Embryonic facial prominence (tissue), 1 donor: ENCODE measurements at regions not wholly inside any gene's neighbourhood (a gene's known extent, or its start where the extent isn't known, plus 50 kb on each side); places are given as distances from the start of the nearest gene placed in this dataset.
"Not testable (repeated sequence)": the region's sequence is repeated elsewhere in the genome, so short reads cannot be mapped to it uniquely, and the experiment has no call there.

Source experiments
- DNase-seq: peaks from one replicate; pipeline ENCODE4 v3.0.0-alpha.2; 2016; ENCODE audit errors: extremely low spot score

- DNase-seq: no peak
Measured at GRCh38 chr10:108362296-108362695, 1197.8 kb upstream of the SORCS1 start.

DNA sequence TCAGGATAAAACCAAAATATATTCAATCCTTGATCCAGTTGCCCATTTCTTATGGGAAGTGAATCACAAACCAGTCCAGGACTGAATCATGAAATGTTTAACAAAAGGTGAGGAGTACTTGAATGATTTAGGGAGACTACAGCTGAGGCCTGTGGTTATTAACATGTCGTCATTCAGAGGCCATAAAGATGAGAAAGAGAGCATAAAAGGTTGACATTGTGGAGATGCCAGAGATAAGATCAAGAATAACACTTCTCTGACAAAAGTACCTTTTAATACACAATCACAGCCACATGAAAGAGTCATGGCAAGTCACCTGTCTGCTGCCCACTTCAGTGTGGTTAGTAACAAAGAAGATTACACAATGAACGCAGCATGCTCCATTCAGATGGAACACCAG is 1195.7 kb upstream of the SORCS1 start:
- no peak for DNase-seq

DNA sequence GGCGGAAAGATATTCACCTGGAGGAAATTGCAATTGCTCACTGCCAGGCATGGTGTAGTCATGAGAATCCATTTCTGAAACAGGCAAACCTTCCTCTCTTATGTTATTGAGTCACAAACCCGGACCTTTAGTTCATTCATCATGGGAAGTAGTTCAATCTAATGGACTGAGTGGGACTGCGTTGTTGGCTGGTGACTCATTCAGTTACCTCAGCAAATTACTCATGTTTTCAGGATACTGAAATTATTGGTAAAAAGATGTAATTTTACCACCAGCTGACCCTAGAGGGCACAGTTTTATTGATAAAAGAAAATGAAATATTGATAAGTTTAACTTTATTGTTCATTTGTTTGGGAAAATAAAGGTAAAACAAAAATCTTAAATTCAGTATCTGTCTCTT is 1194.4 kb upstream of the SORCS1 start:
- DNase-seq: no peak

GRCh38 chr10:108352771-108353170 is 1188.3 kb upstream of the SORCS1 start:
- DNase-seq: no peak

- no peak for DNase-seq
Measured at GRCh38 chr10:108348215-108348614, 1183.7 kb upstream of the SORCS1 start.

- no peak for DNase-seq
Measured at GRCh38 chr10:108346066-108346465, 1181.6 kb upstream of the SORCS1 start.

DNA sequence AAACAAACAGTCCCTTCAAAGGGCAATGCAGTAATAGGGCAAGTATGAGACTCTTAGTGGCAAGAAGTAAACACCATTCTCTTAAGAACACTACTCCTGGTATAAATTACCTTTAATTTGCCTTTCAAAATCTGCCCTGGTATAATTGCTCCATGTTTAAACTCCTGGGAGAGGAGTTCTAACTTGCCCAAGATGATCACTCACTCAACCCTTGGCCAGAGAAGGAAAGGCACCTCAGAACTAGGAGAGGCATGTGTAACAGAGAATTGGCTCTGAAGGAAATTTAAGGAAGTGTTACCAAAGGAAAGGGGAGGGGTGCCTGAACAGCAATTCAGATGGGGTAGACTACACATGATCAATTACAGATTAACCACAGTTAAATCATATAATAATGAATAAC is 1173.6 kb upstream of the SORCS1 start:
- no peak for DNase-seq

- DNase-seq: no peak
Measured at GRCh38 chr10:108336836-108337235, 1172.3 kb upstream of the SORCS1 start.

- no peak for DNase-seq
Measured at GRCh38 chr10:108327706-108328105, 1163.2 kb upstream of the SORCS1 start.

GRCh38 chr10:108323274-108323798 is 1158.8 kb upstream of the SORCS1 start:
- no peak for DNase-seq

DNA sequence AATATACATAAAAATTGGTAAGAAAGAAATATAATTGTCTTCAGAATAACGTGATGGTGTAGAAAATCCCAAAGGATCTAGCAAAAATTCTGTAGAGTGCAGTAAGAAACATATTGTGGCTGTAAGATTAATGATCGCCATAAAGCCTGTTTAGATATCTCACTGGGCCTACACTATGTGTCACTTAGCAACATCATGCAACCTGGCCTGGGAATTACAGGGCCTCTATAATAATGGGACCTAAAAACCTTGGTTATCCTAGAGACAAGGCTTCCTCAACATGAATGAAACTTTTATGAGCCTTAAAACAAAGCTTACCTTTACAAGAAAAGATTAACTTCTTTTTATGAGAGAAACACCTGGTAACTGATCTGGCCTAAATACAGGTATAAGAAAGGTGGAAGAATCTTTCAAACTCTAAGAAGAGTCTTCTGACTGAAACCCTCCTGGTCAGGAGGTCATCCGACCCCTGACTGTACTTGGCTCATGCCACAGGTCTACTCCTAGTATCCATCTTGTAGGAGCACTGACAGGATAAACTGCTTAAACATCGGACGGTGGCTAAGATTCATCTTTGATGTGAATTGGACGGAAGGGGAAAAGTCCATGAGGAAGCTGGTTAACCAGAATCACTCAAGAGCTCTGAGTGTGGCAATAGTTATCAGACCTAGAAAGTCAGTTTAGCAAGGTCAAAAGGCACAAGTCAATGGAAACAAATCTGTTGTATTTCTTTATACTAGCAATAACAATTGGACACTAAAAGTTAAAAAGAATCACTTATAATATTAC is 1155.1 kb upstream of the SORCS1 start:
- DNase-seq: no peak

DNA sequence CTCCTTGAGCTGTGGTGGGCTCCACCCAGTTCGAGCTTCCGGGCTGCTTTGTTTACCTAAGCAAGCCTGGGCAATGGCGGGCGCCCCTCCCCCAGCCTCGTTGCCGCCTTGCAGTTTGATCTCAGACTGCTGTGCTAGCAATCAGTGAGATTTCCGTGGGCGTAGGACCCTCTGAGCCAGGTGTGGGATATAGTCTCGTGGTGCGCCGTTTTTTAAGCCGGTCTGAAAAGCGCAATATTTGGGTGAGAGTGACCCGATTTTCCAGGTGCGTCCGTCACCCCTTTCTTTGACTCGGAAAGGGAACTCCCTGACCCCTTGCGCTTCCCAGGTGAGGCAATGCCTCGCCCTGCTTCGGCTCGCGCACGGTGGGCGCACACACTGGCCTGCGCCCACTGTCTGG is 1151.1 kb upstream of the SORCS1 start:
- not testable (repeated sequence) for DNase-seq

DNA sequence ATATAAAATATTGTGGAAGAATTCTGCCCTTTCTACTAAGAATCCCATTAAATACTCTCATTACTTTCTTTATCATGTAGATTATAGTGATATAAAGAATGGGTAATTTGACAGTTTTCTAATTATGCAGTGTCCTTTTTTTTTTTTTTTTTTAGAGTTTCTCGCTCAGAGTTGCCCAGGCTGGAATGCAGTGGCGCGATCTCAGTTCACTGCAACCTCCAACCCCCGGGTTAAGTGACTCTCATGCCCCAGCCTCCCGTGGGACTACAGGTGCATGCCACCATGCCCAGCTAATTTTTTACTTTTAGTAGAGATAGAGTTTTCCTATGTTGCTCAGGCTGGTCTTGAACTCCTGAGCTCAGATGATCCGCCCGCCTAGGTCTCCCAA is 1143.4 kb upstream of the SORCS1 start:
- no peak for DNase-seq

GRCh38 chr10:108307250-108307924 is 1142.9 kb upstream of the SORCS1 start:
- no peak for DNase-seq

GRCh38 chr10:108303149-108303548 is 1138.6 kb upstream of the SORCS1 start:
- DNase-seq: no peak

DNA sequence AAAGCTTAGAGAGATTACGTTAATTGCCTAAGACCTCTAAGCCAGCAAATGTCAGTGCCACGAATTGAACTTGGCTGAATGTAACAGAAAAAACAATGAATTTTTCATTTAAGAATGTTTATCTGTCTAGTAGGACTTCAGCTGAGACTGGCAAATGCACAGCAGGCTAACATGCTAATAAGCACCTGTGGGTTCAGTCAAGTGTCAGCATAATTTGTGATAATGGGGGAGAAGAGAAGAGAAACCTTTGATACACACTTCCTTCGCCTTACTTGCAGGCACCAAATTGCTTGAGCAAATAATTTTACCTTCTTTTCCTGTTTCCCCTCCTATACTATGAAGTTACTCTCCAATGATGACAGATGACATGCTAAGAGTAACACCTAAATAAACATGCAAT is 1136.5 kb upstream of the SORCS1 start:
- no peak for DNase-seq

- no peak for DNase-seq
Measured at GRCh38 chr10:108290823-108291222, 1126.3 kb upstream of the SORCS1 start.

GRCh38 chr10:108275895-108276685 is 1111.6 kb upstream of the SORCS1 start:
- DNase-seq: no peak

DNA sequence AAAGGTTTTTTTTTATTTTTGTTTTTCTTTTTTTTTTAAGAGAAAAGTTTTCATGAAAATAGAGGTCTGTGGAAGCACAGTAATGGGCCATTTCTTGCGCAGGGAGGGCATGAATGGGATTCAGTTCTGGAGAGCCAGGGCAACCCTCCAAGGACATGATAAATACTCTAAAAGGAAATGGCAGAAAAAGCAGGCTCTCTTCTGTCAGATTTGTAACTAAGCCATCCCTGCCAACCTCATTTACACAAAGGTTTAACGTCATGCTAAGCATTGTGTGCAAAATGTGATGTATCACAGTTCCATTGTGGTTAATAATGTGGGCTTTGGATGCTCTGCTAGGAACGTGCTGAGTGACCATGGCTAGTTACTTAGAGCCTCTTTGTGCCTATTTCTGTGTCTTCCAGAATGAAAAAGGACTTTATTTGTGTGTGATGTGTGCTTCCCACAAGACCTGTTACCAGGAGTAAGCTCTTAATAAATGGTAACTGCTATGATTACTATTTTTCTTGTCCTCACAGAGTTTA is 1095.9 kb upstream of the SORCS1 start:
- no peak for DNase-seq

DNA sequence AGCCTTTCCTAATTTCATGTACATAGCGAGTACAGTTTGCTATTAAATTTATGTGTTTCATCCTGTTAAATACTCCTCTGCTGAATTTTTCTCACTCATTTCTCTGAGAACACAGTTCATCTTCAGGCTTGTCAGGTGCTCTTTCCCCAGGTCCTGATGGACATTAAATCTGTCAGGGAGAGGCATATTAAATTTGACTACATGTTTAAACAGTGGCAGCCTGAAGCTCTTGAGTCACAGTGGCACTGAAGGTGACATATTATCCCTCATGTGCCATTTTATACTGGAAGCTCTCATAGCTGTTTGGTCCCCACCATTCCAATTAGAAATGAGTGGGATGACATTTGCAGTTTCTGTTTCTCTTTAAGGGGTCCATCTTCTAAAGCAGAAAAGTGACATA is 1089.6 kb upstream of the SORCS1 start:
- no peak for DNase-seq

DNA sequence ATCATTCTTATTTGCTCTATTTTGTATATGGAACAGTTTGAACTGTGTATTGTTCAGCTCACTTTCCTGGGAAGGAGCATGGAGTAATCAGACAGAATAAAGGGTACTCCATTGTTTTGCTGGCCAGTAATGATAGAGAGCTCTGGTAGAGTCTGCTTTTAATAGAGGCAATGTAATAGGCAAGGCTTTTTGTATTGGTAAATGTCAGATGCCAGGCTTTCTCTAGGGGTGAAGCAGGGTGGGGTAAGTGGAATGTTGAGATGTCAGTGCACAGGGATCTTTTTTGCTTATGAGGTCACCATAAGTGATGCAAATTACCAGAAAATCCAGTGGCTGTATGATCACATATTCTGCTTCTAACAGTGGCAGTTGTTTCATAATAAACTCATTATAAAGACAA is 1088.3 kb upstream of the SORCS1 start:
- no peak for DNase-seq

- no peak for DNase-seq
Measured at GRCh38 chr10:108250936-108251620, 1086.6 kb upstream of the SORCS1 start.
